ENCODE measurements at regions not wholly inside any gene's neighbourhood (a gene's known extent, or its start where the extent isn't known, plus 50 kb on each side); places are given as distances from the start of the nearest gene placed in this dataset.

DNA sequence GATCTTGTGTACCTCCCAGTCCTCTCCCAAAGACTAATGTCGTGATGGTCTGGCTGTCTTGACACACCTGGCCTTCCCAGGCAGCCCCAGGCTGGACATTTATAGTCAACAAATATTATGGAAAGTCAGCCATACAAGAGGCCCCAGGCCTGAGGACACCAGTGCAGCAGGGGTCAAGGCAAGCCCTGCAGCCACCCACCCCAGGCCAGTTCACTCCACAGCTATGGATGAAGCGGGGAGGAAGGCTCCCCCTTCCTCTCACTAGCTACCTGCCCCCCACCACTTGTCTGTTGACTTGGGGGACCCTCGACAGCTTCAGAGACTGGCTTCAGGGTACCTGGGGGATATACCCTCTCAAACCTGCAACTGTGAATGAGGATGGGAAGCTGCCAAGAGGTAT lies 132.1 kb downstream of the MRPL14 start:
- no peaks in the 10 kb centered on the region for H3K9me3 ChIP-seq
- peaks cover 9% of the 10 kb centered on the region for H3K4me1 ChIP-seq
- no peaks in the 10 kb centered on the region for H3K27me3 ChIP-seq
- no peaks in the 10 kb centered on the region for H3K36me3 ChIP-seq
- no peak for TF ChIP-seq EP300 (IDR thresholded peaks at IDR 0.05)
- TF ChIP-seq POLR2AphosphoS5 (IDR thresholded peaks at IDR 0.05): no peak
- TF ChIP-seq, protein P1, sequence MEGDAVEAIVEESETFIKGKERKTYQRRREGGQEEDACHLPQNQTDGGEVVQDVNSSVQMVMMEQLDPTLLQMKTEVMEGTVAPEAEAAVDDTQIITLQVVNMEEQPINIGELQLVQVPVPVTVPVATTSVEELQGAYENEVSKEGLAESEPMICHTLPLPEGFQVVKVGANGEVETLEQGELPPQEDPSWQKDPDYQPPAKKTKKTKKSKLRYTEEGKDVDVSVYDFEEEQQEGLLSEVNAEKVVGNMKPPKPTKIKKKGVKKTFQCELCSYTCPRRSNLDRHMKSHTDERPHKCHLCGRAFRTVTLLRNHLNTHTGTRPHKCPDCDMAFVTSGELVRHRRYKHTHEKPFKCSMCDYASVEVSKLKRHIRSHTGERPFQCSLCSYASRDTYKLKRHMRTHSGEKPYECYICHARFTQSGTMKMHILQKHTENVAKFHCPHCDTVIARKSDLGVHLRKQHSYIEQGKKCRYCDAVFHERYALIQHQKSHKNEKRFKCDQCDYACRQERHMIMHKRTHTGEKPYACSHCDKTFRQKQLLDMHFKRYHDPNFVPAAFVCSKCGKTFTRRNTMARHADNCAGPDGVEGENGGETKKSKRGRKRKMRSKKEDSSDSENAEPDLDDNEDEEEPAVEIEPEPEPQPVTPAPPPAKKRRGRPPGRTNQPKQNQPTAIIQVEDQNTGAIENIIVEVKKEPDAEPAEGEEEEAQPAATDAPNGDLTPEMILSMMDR (IDR thresholded peaks at IDR 0.05): no peak
- TF ChIP-seq POLR2A (IDR thresholded peaks at IDR 0.05): no peak
- no peak overlapping the region for H3K27ac ChIP-seq
- peak in 1 of 2 donors; percentile 50 for DNase-seq (ENCODE audit: low spot score in 2 of 2)
- H3K4me3 ChIP-seq: no peak overlapping the region
- WGBS: 90% methylated on average over 3 of the region's 3 CpGs

GRCh38 chr6:43993881-43994523 lies 133.2 kb downstream of the MRPL14 start:
- Histone ChIP-seq H3K36me3 (no peaks in the 10 kb centered on the region), H3K4me1 (peaks cover 11% of the 10 kb centered on the region), H3K4me3 (no peak overlapping the region), H3K9me3 (no peaks in the 10 kb centered on the region), H3K27me3 (no peaks in the 10 kb centered on the region), H3K27ac (no peak overlapping the region)
- 78% methylated on average over 4 of the region's 5 CpGs for WGBS
- TF ChIP-seq EP300 (IDR thresholded peaks at IDR 0.05): no peak
- TF ChIP-seq POLR2A (IDR thresholded peaks at IDR 0.05): no peak
- no peak for TF ChIP-seq POLR2AphosphoS5 (IDR thresholded peaks at IDR 0.05)
- TF ChIP-seq, protein P1 (IDR thresholded peaks at IDR 0.05): no peak
- DNase-seq (ENCODE audit: low spot score in 2 of 2): peak in 1 of 2 donors; percentile 37

GRCh38 chr6:43992783-43993644 lies 134.2 kb downstream of the MRPL14 start:
- Histone ChIP-seq H3K27me3 (no peaks in the 10 kb centered on the region), H3K4me3 (no peak overlapping the region), H3K4me1 (peaks cover 11% of the 10 kb centered on the region), H3K9me3 (no peaks in the 10 kb centered on the region), H3K27ac (no peak overlapping the region), H3K36me3 (no peaks in the 10 kb centered on the region)
- TF ChIP-seq POLR2A (IDR thresholded peaks at IDR 0.05) (no peak), EP300 (IDR thresholded peaks at IDR 0.05) (no peak), POLR2AphosphoS5 (IDR thresholded peaks at IDR 0.05) (no peak)
- TF ChIP-seq, protein P1 (IDR thresholded peaks at IDR 0.05): no peak
- DNase-seq (ENCODE audit: low spot score in 2 of 2): peak in 1 of 2 donors; percentile 50
- WGBS: 64% methylated on average over 6 of the region's 6 CpGs

GRCh38 chr6:43992126-43992663 lies 135.1 kb downstream of the MRPL14 start:
- Histone ChIP-seq H3K9me3 (no peaks in the 10 kb centered on the region), H3K4me1 (peaks cover 11% of the 10 kb centered on the region), H3K36me3 (no peaks in the 10 kb centered on the region), H3K27me3 (no peaks in the 10 kb centered on the region), H3K27ac (no peak overlapping the region), H3K4me3 (no peak overlapping the region)
- TF ChIP-seq POLR2A (IDR thresholded peaks at IDR 0.05) (no peak), POLR2AphosphoS5 (IDR thresholded peaks at IDR 0.05) (no peak), EP300 (IDR thresholded peaks at IDR 0.05) (no peak)
- TF ChIP-seq, protein P1 (IDR thresholded peaks at IDR 0.05): no peak
- DNase-seq (ENCODE audit: low spot score in 2 of 2): peak in 1 of 2 donors; percentile 13
- WGBS: 91% methylated on average over 4 of the region's 4 CpGs
